ENCODE measurements at regions not wholly inside any gene's neighbourhood (a gene's known extent, or its start where the extent isn't known, plus 50 kb on each side); places are given as distances from the start of the nearest gene placed in this dataset.
A peak's percentile ranks its signal among the peaks of the same experiment; 100 is the strongest.

- DNase-seq: no peak
Observed at GRCh38 chr2:165033402-165033801, 78.1 kb upstream of the SLC38A11 start.

DNA sequence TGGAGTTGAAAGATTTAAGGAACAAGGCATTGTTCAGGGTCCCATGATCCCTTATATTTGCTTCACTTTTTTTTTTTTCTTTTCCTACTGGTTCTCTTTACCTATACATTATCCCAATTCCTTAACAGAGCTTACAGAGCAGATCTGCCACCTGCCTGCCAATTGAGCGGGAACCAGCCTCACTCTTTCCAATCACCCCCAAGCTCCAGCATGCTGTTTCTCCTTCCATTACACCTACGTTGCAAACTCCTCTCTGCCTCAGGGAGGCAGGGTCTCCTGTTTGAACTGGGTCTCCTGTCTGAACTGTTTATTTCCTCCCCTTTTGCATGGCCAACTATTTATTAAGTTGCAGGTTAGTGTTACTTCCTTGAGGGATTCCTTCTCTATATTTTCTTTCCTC lies 77.2 kb upstream of the SLC38A11 start:
- DNase-seq: no peak

DNA sequence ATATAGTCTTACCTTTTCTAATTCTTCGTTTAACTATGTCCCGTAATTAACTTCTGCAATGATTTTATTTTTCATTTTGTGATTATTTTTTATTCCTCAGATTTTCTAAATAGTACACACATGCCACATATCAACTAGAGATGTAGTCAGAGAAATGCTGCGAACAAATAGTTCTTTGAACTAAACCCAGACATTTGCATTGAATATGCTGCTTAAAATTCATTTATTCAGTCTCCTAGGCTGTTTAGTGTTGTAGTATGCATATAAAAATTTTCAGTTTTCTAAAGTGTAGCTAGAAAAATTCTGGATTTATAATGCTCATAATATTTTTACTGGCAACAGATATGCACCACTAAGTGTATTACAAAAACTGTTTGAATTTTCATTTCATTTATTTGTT lies 68.9 kb upstream of the SLC38A11 start:
- no peak for DNase-seq

DNA sequence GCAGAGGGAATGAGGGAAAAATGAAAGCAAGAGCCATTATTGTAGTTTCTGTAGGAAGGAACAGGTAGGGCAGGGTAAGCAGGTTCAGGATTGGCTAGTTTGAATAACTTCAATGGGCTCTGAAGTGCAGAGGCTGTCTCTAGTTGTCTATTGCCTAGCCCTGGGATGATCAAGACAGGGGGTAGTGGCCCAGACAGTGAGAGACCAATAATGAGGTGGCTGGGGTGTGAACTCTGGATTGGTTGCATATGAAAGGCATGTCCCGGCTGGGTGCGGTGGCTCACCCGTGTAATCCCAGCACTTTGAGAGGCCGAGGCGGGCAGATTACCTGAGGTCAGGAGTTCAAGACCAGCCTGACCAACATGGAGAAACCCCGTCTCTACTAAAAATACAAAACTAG lies 67.5 kb upstream of the SLC38A11 start:
- DNase-seq: no peak

DNA sequence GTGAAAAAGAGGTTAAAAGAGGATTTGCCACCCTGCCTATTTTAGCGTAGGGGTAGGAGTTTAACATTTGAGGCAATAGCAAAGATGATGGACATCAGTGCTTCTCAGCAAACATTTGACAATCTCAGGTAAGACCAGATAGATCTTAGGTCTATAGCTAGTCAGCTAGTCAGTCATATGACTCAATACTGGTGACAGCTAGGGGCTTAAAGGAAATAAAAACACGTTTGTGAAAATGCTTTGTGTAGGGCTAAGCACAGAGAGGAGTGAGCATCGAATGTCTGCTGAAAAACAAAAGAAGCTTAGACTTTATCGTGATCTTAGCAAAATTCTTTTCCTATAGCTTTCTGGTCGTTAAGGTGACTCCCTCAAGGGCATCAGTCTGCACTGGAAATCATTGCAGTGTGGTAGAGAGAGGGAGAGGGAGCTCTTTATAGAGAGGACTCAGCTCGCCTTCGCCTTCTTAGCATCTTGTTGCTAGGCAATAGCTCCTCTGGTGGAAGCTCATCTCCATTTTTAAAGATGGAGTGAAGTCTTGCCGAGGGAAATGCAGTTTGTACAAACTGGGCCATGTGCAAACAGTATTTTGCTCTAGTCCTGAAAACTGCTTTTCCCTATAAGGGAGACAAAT lies 62.8 kb upstream of the SLC38A11 start:
- no peak for DNase-seq

- DNase-seq: no peak
Observed at GRCh38 chr2:165016772-165017411, 61.6 kb upstream of the SLC38A11 start.

- peak; percentile 12 for DNase-seq
Observed at GRCh38 chr2:165015052-165015642, 59.8 kb upstream of the SLC38A11 start.

DNA sequence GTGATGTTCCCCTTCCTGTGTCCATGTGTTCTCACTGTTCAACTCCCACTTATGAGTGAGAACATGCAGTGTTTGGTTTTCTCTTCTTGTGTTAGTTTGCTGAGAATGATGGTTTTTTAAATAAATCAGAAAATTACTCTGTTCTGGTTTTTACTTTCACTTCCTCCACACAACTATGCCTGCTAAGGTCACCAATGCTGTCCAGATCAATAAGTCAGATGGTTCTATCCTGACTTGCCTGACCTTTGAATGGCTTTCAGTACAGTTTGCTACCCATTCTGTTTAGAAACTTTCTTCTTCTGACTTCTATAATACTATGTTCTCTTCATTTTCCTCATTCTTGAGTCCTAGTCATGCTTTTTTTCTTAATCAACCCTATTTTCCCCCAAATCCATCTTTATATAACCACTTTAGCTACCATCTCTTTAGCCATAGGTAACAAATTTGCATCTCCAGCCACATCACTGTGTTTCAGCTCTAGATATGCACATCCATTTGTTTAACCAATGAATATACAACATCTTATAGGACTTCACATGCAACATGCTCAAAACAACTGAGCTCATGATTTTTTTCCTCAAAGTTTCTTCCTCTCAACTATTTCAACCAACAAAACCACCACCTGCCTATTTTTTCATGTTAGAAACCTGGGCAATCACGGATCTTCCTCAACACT lies 58.8 kb upstream of the SLC38A11 start:
- no peak for DNase-seq

- no peak for DNase-seq
Observed at GRCh38 chr2:165011199-165011598, 55.9 kb upstream of the SLC38A11 start.

DNA sequence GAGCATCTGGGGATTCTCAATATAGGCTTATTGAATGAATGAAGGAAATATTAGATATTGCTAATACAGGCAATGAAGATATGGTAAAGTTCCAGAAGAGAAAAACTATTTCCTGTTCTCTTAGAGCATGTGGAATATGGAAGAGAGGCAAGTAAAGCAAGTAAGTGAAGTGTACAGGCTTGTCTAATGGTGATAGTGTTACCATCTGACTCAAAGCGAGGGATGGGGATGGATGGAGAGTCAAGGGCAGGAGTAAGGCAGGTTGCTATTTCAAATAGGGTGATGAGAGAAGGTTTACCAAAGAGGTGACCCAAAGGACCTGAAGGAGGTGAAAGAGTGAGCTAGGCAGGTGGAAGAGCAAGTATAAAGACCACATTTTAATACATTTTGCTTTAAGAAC lies 55.2 kb upstream of the SLC38A11 start:
- no peak for DNase-seq

- no peak for DNase-seq
Observed at GRCh38 chr2:165009466-165009865, 54.1 kb upstream of the SLC38A11 start.

DNA sequence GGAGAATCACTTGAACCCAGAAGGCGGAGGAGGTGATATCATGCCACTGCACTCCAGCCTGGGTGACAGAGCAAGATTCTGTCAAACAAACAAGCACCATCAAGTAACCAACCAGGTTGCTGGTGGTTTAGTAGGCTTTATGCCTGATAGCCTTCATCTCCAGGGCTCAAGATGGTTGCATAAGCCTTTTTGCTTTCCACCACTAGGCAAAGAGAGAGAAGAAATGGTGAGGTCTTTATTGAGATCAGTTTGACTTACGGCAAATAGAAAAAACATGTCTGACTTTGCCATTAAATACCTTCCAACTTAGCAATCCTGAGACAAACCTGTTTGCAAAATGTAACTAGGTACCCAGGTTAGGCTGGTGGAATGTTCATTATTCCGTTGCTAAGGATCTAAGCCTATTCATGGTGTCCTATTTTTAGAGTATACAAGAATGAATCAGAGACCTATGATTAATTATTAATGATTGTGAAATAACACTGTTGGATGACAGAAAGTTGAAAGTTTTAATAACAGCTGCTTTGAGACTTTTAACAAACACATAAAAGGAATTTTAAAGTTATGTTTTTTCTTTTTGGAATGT lies 53.5 kb upstream of the SLC38A11 start:
- DNase-seq: no peak

DNA sequence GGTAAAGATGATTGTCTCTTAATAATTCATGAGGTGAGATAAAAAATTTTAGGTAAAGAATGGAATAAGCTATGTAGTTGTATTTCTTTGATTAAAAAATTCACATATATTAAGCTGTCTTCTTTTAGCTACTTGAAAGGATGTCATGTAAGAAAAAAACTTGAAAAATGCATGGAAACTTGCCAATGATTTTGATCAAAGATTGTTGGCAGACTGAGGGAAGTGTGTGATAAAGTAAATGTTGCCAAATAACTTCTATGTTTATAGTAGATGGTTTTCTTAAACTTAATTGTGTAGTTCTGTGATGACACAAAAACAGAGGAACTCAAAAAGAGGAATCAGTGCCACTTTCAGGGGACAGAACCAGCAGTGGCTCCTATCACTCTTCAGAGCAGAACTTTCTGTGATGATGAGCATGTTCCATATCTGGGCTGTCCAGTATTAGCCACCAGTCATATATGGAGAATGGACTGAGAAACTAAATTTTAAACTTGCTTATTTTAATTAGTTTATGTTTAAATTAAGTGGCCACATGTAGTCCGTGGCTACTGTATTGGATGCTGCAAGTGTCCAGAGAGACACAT lies 51.9 kb upstream of the SLC38A11 start:
- no peak for DNase-seq
